Lower leg skin (tissue), 3 donors: ENCODE measurements at regions not wholly inside any gene's neighbourhood (a gene's known extent, or its start where the extent isn't known, plus 50 kb on each side); places are given as distances from the start of the nearest gene placed in this dataset.

ENCODE experiments used
- POLR2A ChIP-seq, 2 donors: fragments of 450-650 bp; IDR thresholded peaks; one replicate each; pipeline ENCODE4 v1.6.1; 2016 to 2017; ENCODE audit warnings: antibody characterized with exemption in 2 of 2, mild to moderate bottlenecking in 1 of 2, moderate library complexity in 1 of 2
- TF ChIP-seq, protein P1 (sequence below), 3 donors: fragments of 450-650 bp; IDR thresholded peaks; one replicate each; pipeline ENCODE4 v1.5.1; 2016; ENCODE audit warnings: antibody characterized with exemption in 3 of 3, mild to moderate bottlenecking in 3 of 3, moderate library complexity in 2 of 3

DNA sequence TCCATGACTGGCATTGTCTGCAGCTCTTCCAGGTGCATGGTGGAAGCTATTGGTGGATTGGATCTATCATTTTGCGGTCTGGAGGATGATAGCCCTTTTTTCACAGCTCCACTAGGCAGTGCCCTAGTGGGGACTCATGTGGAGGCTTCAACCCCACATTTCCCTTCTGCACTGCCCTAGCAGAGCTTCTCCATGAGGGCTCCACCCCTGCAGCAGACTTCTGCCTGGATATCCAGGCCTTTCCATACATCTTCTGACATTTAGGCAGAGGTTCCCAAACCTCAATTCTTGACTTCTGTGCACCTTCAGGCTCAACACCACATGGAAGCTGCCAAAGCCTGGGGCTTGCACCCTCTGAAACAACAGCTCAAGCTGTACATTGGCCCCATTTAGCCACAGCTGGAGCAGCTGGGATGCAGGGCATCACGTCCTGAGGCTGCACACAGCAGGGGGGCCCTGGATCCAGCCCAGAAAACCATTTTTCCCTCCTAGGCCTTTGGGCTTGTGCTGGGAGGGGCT is 800.2 kb upstream of the MIR17HG start:
- TF ChIP-seq POLR2A (IDR thresholded peaks at IDR 0.05) = no peak
- TF ChIP-seq, protein P1, sequence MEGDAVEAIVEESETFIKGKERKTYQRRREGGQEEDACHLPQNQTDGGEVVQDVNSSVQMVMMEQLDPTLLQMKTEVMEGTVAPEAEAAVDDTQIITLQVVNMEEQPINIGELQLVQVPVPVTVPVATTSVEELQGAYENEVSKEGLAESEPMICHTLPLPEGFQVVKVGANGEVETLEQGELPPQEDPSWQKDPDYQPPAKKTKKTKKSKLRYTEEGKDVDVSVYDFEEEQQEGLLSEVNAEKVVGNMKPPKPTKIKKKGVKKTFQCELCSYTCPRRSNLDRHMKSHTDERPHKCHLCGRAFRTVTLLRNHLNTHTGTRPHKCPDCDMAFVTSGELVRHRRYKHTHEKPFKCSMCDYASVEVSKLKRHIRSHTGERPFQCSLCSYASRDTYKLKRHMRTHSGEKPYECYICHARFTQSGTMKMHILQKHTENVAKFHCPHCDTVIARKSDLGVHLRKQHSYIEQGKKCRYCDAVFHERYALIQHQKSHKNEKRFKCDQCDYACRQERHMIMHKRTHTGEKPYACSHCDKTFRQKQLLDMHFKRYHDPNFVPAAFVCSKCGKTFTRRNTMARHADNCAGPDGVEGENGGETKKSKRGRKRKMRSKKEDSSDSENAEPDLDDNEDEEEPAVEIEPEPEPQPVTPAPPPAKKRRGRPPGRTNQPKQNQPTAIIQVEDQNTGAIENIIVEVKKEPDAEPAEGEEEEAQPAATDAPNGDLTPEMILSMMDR (IDR thresholded peaks at IDR 0.05) = no peak
